Omental fat pad (tissue), 3 donors: ENCODE measurements at regions not wholly inside any gene's neighbourhood (a gene's known extent, or its start where the extent isn't known, plus 50 kb on each side); places are given as distances from the start of the nearest gene placed in this dataset.

Experiments
- ATAC-seq: fragments of 150-250 bp; one replicate; pipeline ENCODE4 v1.9.1; 2016; ENCODE audit warnings: mild to moderate bottlenecking, moderate library complexity; ENCODE audit not compliant: low FRiP score
- DNase-seq: peaks from one replicate; pipeline ENCODE4 v3.0.0-alpha.2; 2019; ENCODE audit warnings: low spot score
- CTCF ChIP-seq, 3 donors: fragments of 450-650 bp; IDR thresholded peaks; one replicate each; pipeline ENCODE4 v1.5.1; 2016 to 2017; ENCODE audit warnings: antibody characterized with exemption in 3 of 3, mild to moderate bottlenecking in 3 of 3, moderate library complexity in 2 of 3

- ATAC-seq (no peak), DNase-seq (no peak)
- no peak for TF ChIP-seq CTCF (IDR thresholded peaks at IDR 0.05)
These were observed 71.0 kb upstream of the WDR26 start for GRCh38 chr1:224505454-224506093.

- ATAC-seq, result no peak
- no peak for TF ChIP-seq CTCF (IDR thresholded peaks at IDR 0.05)
- no peak for DNase-seq
These were observed 71.7 kb upstream of the WDR26 start for GRCh38 chr1:224506141-224506814.

GRCh38 chr1:224507771-224508523 is 73.3 kb upstream of the WDR26 start:
- ATAC-seq (no peak), DNase-seq (no peak)
- no peak for TF ChIP-seq CTCF (IDR thresholded peaks at IDR 0.05)

- no peak for DNase-seq
- no peak for ATAC-seq
- no peak for TF ChIP-seq CTCF (IDR thresholded peaks at IDR 0.05)
These were observed 75.3 kb upstream of the WDR26 start for GRCh38 chr1:224509907-224510306.

GRCh38 chr1:224510880-224511645 is 76.5 kb upstream of the WDR26 start:
- ATAC-seq, result no peak
- DNase-seq, result no peak
- no peak for TF ChIP-seq CTCF (IDR thresholded peaks at IDR 0.05)

- ATAC-seq (no peak), DNase-seq (no peak)
- no peak for TF ChIP-seq CTCF (IDR thresholded peaks at IDR 0.05)
These were observed 78.1 kb upstream of the WDR26 start for GRCh38 chr1:224512600-224513151.
